HG03520 (cell line): ENCODE measurements at regions not wholly inside any gene's neighbourhood (a gene's known extent, or its start where the extent isn't known, plus 50 kb on each side); places are given as distances from the start of the nearest gene placed in this dataset.
"Not testable (repeated sequence)": the region's sequence is repeated elsewhere in the genome, so short reads cannot be mapped to it uniquely, and the experiment has no call there.

ENCODE experiments used
- ATAC-seq: cut with Tn5 transposase; IDR thresholded peaks from one replicate; pipeline ENCODE4 v1.9.1; 2021; ENCODE audit warnings: mild to moderate bottlenecking, moderate library complexity; ENCODE audit not compliant: unreplicated experiment

GRCh38 chr1:38153778-38154470 lies 107.3 kb upstream of the POU3F1 start:
- ATAC-seq, result no peak

- ATAC-seq, result no peak
Measured at GRCh38 chr1:38153066-38153777, 106.6 kb upstream of the POU3F1 start.

GRCh38 chr1:38152351-38153065 lies 105.9 kb upstream of the POU3F1 start:
- ATAC-seq, result no peak

DNA sequence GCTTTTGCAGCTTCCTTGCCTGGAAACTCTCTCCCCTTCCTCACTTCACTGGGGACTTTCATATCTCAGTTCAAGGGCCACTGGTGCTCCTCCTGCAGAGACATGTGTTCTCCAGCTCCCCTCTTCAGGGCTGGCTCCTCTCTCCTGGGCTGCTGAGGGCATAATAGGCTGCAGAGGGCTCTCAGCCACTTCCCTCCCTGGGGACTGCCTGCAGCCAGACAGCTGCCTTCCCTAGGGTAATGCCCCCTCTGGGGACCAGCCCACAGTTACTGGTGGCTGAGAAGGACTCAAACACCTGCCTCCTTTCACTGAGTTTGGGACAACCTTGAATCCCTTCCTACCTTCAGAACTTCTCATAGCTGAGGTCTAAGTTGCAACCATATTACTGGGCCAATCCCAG lies 104.8 kb upstream of the POU3F1 start:
- no peak for ATAC-seq

DNA sequence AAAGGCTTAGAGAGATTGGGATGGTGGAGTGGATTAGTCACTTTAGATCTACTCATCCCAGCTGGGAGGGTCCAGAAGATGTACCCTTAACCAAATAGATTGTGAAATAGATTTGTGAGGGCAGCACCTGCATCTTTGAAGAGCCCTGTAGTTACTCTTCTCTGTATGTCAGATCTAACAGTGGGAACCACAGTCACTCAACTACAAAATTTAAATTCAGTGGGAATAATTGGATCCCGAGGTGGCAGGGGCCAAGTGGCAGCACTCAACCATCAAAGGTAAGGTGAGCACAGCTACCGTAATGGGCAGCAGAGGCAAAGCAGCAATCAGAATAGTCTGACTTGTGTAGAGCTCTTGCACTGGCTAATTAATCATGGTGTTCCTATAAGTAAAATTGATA lies 99.5 kb upstream of the POU3F1 start:
- not testable (repeated sequence) for ATAC-seq

DNA sequence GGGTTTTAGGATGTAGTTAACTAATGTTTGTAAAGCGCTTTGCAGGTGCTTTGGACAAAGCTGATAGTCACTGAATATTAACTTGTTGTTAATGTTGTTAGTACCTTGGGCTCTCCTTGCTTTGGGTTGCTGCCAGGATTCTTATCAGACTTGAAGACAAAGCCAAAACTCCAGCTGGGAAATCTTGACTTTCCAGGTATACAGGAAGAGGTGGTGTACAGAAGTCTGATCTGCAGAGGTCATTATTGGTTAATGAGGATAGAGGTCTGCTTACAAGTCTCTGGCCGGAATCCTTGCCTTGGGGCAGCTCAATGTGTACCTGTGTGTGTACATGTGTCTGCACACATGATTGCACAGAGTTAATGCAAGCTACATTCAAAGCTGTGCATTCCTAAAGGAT lies 96.0 kb upstream of the POU3F1 start:
- ATAC-seq, result no peak

GRCh38 chr1:38141483-38141882 lies 94.9 kb upstream of the POU3F1 start:
- ATAC-seq, result no peak

DNA sequence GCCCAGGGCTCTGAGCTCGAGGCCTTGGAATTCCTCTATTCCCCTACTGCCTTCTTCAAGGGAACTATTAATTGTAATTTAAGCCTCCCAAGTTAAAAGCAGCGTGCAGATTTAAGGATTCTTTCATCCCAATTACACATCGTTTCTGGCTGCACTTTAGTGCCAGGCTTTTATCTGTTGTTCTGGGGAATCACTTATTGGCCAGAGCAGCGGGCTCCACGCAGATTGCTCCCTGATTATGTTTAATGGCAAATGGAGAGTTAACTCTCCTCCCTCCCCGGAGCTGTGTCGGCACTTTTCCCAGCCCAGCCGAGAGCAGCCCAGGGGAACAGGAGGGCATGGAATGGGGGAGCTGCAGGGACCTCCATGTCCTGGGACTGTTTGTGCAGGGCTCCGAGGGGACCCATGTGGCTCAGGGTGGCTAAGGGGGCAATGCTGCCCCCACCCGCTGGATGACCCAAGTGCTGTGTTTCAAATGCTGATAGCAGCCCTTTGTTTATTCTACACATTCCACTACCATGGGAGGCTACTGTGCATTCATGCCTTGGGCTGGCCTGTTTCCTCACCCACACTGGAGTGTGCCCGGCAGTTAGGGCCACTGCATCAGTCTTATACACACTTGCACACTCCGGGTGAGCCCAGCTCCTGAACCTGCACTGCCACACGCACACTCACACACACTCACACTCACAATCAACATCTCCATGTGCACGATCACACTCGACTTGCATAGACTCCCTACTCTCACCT lies 93.3 kb upstream of the POU3F1 start:
- ATAC-seq, result no peak

DNA sequence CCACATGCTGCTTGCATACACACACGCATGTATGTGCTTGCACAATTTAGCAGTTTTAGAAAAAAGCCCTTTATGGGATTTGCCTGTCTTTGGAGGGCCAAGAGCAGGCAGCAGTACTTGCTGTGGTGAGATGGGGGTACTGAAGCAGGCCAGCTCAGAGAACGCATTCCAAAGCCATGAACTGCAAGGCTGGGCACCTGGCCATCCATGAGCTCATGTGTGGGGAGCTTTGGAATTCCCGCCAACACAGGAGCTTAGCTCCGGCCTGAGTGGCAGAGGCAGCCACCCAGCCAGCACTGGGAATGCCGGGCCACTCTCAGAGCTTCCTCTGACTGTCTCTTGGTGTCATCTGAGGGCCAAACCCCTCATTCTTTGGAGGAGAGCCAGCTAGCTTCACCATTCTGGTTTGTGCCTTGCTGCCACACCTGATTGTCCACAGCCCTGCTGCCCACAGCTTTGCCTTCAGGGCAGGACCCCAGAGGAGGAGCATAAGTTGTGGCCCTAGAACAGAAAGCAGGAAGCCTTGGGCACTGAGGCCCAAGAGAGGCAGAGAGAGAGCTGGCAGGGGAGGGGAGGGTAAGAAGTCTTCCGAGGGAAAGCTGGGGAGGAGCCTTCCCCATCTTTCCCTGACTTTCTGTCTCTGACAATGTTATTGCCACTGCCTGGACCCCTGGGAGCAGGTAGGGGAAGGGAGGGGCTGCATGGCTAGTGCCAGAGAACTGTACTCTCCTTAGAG lies 92.1 kb upstream of the POU3F1 start:
- ATAC-seq, result no peak

- ATAC-seq, result no peak
Measured at GRCh38 chr1:38137164-38137563, 90.6 kb upstream of the POU3F1 start.

DNA sequence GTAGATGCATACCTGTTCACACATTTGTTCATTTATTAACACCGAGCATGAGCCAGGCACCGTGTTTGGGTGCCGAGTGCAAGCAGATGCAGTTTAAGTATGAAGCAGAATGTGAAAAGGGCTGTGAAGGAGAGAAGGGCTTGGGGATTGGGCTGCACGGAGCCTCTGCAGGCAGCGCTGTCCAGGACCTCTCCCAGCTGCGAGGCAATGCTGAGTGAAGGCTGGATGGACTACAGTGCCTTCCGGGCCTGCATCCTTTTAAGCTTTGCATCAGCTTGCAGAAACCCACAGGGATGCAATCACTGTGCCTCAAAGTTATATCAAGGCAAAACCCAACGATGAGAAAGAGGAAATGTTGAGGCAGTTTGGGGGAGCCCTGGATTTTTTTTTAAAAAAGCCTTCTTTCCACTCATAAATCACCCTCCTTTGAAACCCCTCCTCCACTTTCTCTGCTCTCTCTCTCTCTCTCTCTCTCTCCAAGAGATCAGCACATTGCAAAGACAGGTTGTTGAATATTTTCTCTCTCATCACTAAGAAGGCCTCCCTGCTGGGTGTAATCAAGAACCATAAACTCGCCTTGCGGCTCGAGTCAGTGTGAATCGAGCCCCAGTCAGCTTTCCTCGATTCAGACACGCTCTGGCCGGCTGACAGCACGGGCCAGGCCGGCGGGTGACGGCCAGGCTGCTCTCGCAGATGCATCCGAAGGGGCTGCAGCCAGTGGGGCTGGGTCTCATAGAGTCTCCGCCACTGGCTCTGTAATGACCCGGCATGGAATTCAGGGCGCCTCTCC lies 89.2 kb upstream of the POU3F1 start:
- no peak for ATAC-seq

GRCh38 chr1:38134294-38134755 lies 87.7 kb upstream of the POU3F1 start:
- ATAC-seq, result no peak

GRCh38 chr1:38133756-38134155 lies 87.2 kb upstream of the POU3F1 start:
- ATAC-seq, result no peak

GRCh38 chr1:38133304-38133703 lies 86.7 kb upstream of the POU3F1 start:
- no peak for ATAC-seq

DNA sequence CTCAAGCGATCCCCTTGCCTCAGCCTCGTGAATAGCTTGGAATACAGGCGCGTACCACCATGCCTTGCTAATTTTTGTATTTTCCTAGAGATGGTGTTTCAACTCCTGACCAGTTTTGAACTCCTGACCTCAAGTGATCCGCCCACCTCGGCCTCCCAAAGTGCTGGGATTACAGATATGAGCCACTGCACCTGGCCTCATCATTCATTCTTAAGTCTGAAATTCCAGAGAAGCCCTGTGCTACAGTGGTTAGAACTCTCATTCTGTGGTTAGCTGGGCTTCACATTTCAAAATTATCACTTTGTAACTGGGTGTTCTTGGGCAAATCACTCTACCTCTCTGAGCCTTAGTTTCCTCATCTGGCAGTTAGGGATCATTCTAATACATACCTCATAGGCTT lies 86.1 kb upstream of the POU3F1 start:
- ATAC-seq, result no peak

DNA sequence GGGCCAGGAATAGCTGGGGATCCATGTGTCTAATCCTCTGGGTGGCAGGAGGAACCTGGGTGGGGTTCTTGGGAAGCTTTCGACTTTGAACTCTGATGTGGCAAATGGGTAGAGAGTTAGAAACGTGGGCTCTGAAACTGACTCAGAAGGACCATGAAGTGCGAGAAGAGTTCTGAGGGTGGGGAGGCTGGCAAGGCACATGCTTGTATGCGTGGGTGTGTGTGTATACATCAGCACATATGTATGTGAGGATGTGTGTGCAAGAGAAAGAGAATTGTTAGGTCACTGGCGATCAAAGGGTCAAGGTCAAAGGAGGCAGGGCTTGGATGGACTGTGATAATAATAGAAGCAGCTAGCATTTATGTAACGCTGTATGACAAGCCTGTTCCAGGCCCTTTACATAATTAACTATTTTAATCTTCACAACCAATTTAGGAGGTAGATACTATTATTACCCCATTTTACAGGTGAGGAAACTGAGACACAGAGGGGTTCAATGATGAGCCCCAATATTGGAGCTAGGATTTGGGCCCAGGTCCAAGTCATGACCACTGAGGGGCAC lies 84.5 kb upstream of the POU3F1 start:
- no peak for ATAC-seq

DNA sequence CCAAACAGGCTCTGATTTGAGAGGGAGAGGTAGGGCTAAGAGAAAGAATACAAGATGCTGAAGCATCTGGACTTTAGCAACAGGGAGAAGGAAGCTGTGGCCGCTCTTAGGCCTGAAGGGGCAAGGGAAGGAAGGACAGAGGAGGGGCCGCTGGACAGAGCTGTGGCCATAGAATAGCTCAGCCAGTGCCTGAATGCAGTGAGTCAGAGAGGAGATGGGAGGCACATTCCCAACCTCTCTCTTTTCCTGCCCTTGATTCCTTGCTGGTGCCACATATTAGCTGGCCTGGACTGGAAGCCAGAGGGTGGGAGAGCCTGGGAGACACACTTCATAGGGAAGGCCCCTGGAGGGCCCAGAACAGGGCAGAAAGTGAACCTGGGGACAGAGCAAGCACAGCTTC lies 83.4 kb upstream of the POU3F1 start:
- ATAC-seq, result no peak

- no peak for ATAC-seq
Measured at GRCh38 chr1:38129473-38129872, 82.9 kb upstream of the POU3F1 start.

DNA sequence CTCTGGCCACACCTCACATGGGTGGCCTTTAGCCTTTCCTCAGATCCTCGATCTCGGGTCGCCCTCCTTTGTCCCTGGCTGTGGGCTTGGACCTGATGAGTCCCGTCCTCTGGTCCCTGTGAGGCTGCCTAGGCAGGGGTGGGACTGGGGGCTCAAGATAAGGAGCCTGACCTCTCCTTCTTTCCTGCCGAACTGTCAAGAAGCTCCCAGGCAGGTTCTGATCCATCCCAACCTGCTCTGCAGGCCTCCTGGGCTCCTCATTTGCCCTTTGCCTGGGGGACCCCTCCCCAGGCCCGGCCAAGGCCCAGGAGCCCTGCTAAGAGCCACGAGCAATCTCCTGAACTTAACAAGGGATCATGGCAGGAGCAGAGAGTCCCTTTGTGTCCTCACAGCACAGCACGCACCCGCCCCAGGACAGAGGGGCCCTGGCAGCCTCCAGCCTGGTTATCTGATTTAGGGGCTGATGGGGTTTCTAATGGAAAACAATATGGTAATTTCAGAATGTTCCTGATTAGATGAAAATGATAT lies 82.4 kb upstream of the POU3F1 start:
- ATAC-seq, result no peak
